HEK293 (cell line): ENCODE measurements at regions not wholly inside any gene's neighbourhood (a gene's known extent, or its start where the extent isn't known, plus 50 kb on each side); places are given as distances from the start of the nearest gene placed in this dataset.

Experiments
- CTCF ChIA-PET: fragments of 350-600 bp; formaldehyde crosslinking; extraction: SDS; loops from one replicate; lab custom pipeline; 2021; ENCODE audit warnings: antibody characterized with exemption; lab: Yijun Ruan, JAX
- POLR2A ChIA-PET: fragments of 300-600 bp; formaldehyde crosslinking; extraction: SDS; loops from one replicate; lab custom pipeline; 2020; ENCODE audit warnings: antibody characterized with exemption, inconsistent platforms; lab: Yijun Ruan, JAX
- H3K27ac ChIP-seq: fragments of 200-500 bp; sonication (Bioruptor generic); 2 replicates; pipeline ENCODE4 v1.5.1; 2014; ENCODE audit warnings: low read depth, low read length, control low read depth, inconsistent platforms; ENCODE audit errors: extremely low read depth
- H3K36me3 ChIP-seq, 2 experiments: fragments of 200-500 bp in 1 of 2; sonication (Bioruptor generic) in 1 of 2; 1 replicate in 1 of 2; 2 replicates in 1 of 2; pipeline ENCODE4 v1.5.1; 2014 to 2017; ENCODE audit warnings: inconsistent platforms in 2 of 2, low read length in 2 of 2; ENCODE audit not compliant: control insufficient read depth in 2 of 2, insufficient read depth in 1 of 2
- H3K4me1 ChIP-seq: fragments of 200-500 bp; sonication (Bioruptor generic); 2 replicates; pipeline ENCODE4 v1.5.1; 2014; ENCODE audit warnings: mild to moderate bottlenecking, low read length, inconsistent platforms; ENCODE audit not compliant: control insufficient read depth, insufficient read depth
- H3K4me3 ChIP-seq: 2 replicates; pipeline ENCODE4 v1.5.1; 2011; ENCODE audit warnings: low read depth, mild to moderate bottlenecking, control low read depth, low read length, moderate library complexity
- H3K9me3 ChIP-seq: fragments of 200-500 bp; sonication (Bioruptor generic); 2 replicates; pipeline ENCODE4 v1.5.1; 2014; ENCODE audit warnings: low read depth, low read length, inconsistent platforms; ENCODE audit not compliant: control insufficient read depth, insufficient read depth
- EGR2 ChIP-seq: fragments of 450-650 bp; formaldehyde crosslinking; IDR thresholded peaks from 2 replicates; pipeline ENCODE4 v1.5.1; 2016; ENCODE audit warnings: low read depth, missing biosample characterization, missing genetic modification characterization
- ELK4 ChIP-seq: IDR thresholded peaks from 2 replicates; pipeline ENCODE4 v1.6.1; 2011; ENCODE audit warnings: mild to moderate bottlenecking, low read depth, low read length, borderline replicate concordance
- GLIS1 ChIP-seq: fragments of 450-650 bp; formaldehyde crosslinking; IDR thresholded peaks from 2 replicates; pipeline ENCODE4 v1.5.1; 2016; ENCODE audit warnings: missing biosample characterization, missing genetic modification characterization
- KLF7 ChIP-seq: fragments of 450-650 bp; formaldehyde crosslinking; IDR thresholded peaks from 2 replicates; pipeline ENCODE4 v1.5.1; 2016; ENCODE audit warnings: missing biosample characterization, missing genetic modification characterization, borderline replicate concordance
- KLF9 ChIP-seq: fragments of 450-650 bp; formaldehyde crosslinking; IDR thresholded peaks from 2 replicates; pipeline ENCODE4 v1.5.1; 2016; ENCODE audit warnings: missing biosample characterization, missing genetic modification characterization, low read depth
- SCRT1 ChIP-seq: fragments of 450-650 bp; formaldehyde crosslinking; IDR thresholded peaks from 2 replicates; pipeline ENCODE4 v1.5.1; 2016; ENCODE audit warnings: missing biosample characterization, missing genetic modification characterization, borderline replicate concordance
- SCRT2 ChIP-seq: fragments of 450-650 bp; formaldehyde crosslinking; IDR thresholded peaks from 2 replicates; pipeline ENCODE4 v1.5.1; 2016; ENCODE audit warnings: missing biosample characterization, missing genetic modification characterization
- ZFP69B ChIP-seq: fragments of 450-650 bp; formaldehyde crosslinking; IDR thresholded peaks from 2 replicates; pipeline ENCODE4 v1.5.1; 2016; ENCODE audit warnings: missing biosample characterization, missing genetic modification characterization
- ZNF16 ChIP-seq: fragments of 450-650 bp; formaldehyde crosslinking; IDR thresholded peaks from 2 replicates; pipeline ENCODE4 v1.5.1; 2016; ENCODE audit warnings: low read depth, missing biosample characterization, missing genetic modification characterization
- ZNF174 ChIP-seq: fragments of 450-650 bp; formaldehyde crosslinking; IDR thresholded peaks from 2 replicates; pipeline ENCODE4 v1.5.0; 2017; ENCODE audit warnings: missing biosample characterization, mild to moderate bottlenecking, missing genetic modification characterization
- ZNF223 ChIP-seq: fragments of 450-650 bp; formaldehyde crosslinking; IDR thresholded peaks from 2 replicates; pipeline ENCODE4 v1.5.1; 2016; ENCODE audit warnings: missing biosample characterization, missing genetic modification characterization
- ZNF394 ChIP-seq: fragments of 450-650 bp; formaldehyde crosslinking; IDR thresholded peaks from 2 replicates; pipeline ENCODE4 v1.5.1; 2016; ENCODE audit warnings: missing biosample characterization, missing genetic modification characterization, mild to moderate bottlenecking, moderate library complexity, borderline replicate concordance
- ZNF654 ChIP-seq: fragments of 450-650 bp; formaldehyde crosslinking; IDR thresholded peaks from 2 replicates; pipeline ENCODE4 v1.5.1; 2016; ENCODE audit warnings: low read depth, missing biosample characterization, missing genetic modification characterization
- ZNF658 ChIP-seq: fragments of 450-650 bp; formaldehyde crosslinking; IDR thresholded peaks from 2 replicates; pipeline ENCODE4; 2016; ENCODE audit warnings: missing biosample characterization, missing genetic modification characterization
- ZNF777 ChIP-seq: fragments of 450-650 bp; formaldehyde crosslinking; IDR thresholded peaks from 2 replicates; pipeline ENCODE4 v1.5.1; 2017; ENCODE audit warnings: missing biosample characterization, missing genetic modification characterization, borderline replicate concordance
- ZNF791 ChIP-seq: fragments of 450-650 bp; formaldehyde crosslinking; IDR thresholded peaks from 2 replicates; pipeline ENCODE4 v1.5.1; 2016; ENCODE audit warnings: missing biosample characterization, missing genetic modification characterization
- ZXDB ChIP-seq: fragments of 450-650 bp; formaldehyde crosslinking; IDR thresholded peaks from 2 replicates; pipeline ENCODE4 v1.5.1; 2016; ENCODE audit warnings: missing biosample characterization, missing genetic modification characterization
- TF ChIP-seq, protein P1 (sequence below): fragments of 450-650 bp; formaldehyde crosslinking; IDR thresholded peaks from 2 replicates; pipeline ENCODE4 v1.5.1; 2017; ENCODE audit warnings: missing biosample characterization, missing genetic modification characterization

DNA sequence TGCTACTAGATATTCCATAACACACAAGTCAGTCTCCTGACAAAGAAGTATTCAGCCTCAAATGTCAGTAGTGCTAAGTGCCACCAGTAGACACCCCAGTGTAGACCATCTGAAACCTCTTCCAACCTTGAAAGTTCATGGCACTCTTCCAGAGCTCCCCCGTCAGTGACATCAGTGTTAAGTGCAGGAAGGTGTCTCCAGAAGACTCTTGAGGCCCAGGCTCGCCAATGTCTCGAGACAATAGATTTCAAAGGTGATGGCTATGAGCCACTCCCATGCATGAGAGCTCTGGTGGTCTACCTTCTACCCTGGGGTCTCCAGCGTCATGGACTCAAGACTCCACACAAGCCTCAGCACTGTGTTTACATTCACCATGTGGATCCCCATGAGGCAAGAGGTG lies 183.8 kb downstream of the SMAD2 start:
- Histone ChIP-seq H3K4me1 (no peaks in the 10 kb centered on the region), H3K9me3 (no peaks in the 10 kb centered on the region), H3K4me3 (no peak overlapping the region), H3K36me3 (no peaks in the 10 kb centered on the region), H3K27ac (no peak overlapping the region)
- ChIA-PET POLR2A (interaction anchor here (0.6 kb wide), 1 partner anchor 556 kb away, joined by 3 read pairs; no protein-coding TSS in a partner anchor), CTCF (interaction anchor here (0.7 to 2.8 kb wide), 8 partner anchors 10 to 536 kb away, joined by 3 to 86 read pairs (median 3); no protein-coding TSS in a partner anchor)
- TF ChIP-seq ZNF658 (tag by site-specific recombination) (no peak), ZNF174 (tag by site-specific recombination) (no peak), ZNF791 (tag by site-specific recombination) (no peak), ZNF16 (tag by site-specific recombination) (no peak), ZXDB (tag by site-specific recombination) (no peak), ELK4 (no peak), EGR2 (tag by site-specific recombination) (no peak)

GRCh38 chr18:47745227-47745626 lies 185.2 kb downstream of the SMAD2 start:
- Histone ChIP-seq H3K4me1 (no peaks in the 10 kb centered on the region), H3K36me3 (no peaks in the 10 kb centered on the region), H3K9me3 (no peaks in the 10 kb centered on the region), H3K4me3 (no peak overlapping the region), H3K27ac (no peak overlapping the region)
- TF ChIP-seq SCRT1 (tag by site-specific recombination) (peak; percentile 63; the same call in 1 of the 2 replicates), SCRT2 (tag by site-specific recombination) (peak; percentile 74), ZNF654 (tag by site-specific recombination) (no peak)
- POLR2A ChIA-PET, result no interaction called here
- CTCF ChIA-PET, result interaction anchor here (1.6 to 1.9 kb wide), 2 partner anchors 147 to 530 kb away, joined by 3 to 8 read pairs; no protein-coding TSS in a partner anchor

GRCh38 chr18:47737956-47738355 lies 192.5 kb downstream of the SMAD2 start:
- no peaks in the 10 kb centered on the region for H3K36me3 ChIP-seq
- TF ChIP-seq ZNF223 (tag by site-specific recombination), result no peak
- TF ChIP-seq ZNF394 (tag by site-specific recombination), result no peak
- no peak for TF ChIP-seq KLF9 (tag by site-specific recombination)
- no peak for TF ChIP-seq GLIS1 (tag by site-specific recombination)
- TF ChIP-seq KLF7 (tag by site-specific recombination), result no peak
- TF ChIP-seq, protein P1, sequence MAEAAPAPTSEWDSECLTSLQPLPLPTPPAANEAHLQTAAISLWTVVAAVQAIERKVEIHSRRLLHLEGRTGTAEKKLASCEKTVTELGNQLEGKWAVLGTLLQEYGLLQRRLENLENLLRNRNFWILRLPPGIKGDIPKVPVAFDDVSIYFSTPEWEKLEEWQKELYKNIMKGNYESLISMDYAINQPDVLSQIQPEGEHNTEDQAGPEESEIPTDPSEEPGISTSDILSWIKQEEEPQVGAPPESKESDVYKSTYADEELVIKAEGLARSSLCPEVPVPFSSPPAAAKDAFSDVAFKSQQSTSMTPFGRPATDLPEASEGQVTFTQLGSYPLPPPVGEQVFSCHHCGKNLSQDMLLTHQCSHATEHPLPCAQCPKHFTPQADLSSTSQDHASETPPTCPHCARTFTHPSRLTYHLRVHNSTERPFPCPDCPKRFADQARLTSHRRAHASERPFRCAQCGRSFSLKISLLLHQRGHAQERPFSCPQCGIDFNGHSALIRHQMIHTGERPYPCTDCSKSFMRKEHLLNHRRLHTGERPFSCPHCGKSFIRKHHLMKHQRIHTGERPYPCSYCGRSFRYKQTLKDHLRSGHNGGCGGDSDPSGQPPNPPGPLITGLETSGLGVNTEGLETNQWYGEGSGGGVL (tag by site-specific recombination), result no peak
- TF ChIP-seq ZNF777 (tag by site-specific recombination), result no peak
- no peak for TF ChIP-seq ZFP69B (tag by site-specific recombination)
- TF ChIP-seq, all 188 proteins: peak for 0
- ChIA-PET POLR2A (no interaction called here), CTCF (interaction anchor here (0.7 to 4.2 kb wide), 3 partner anchors 10 to 522 kb away, joined by 3 to 26 read pairs (median 5); no protein-coding TSS in a partner anchor)
- Histone ChIP-seq H3K4me3 (no peak overlapping the region), H3K4me1 (no peaks in the 10 kb centered on the region), H3K27ac (no peak overlapping the region), H3K9me3 (no peaks in the 10 kb centered on the region)
